ENCODE measurements at regions not wholly inside any gene's neighbourhood (a gene's known extent, or its start where the extent isn't known, plus 50 kb on each side); places are given as distances from the start of the nearest gene placed in this dataset.

DNA sequence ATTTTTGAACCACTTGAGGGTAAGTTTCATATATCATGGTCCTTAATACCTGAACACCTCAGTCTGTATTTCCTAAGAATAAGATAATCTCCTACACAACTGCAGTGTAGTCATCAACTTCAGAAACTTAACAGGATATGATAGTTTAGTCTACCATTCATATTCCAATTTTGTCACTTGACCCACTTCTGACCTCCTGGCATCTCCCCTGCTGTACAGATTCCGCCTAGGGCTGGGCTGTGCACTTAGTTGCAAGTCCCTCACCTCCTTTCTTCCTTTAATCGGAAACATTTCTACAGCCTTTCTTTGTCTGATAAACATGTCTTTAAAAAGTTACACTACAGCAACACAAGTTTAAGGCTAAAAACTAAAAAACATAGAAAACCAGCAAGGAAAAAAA is 218.4 kb upstream of the SLCO3A1 start:
- TF ChIP-seq EZH2 (IDR thresholded peaks at IDR 0.05; ENCODE audit: low read depth, unreplicated experiment) (no peak), STAT1 (IDR thresholded peaks at IDR 0.05; ENCODE audit: unreplicated experiment) (no peak), POLR2AphosphoS5 (IDR thresholded peaks at IDR 0.05; ENCODE audit: low read depth) (no peak)
- TF ChIP-seq, protein P1, sequence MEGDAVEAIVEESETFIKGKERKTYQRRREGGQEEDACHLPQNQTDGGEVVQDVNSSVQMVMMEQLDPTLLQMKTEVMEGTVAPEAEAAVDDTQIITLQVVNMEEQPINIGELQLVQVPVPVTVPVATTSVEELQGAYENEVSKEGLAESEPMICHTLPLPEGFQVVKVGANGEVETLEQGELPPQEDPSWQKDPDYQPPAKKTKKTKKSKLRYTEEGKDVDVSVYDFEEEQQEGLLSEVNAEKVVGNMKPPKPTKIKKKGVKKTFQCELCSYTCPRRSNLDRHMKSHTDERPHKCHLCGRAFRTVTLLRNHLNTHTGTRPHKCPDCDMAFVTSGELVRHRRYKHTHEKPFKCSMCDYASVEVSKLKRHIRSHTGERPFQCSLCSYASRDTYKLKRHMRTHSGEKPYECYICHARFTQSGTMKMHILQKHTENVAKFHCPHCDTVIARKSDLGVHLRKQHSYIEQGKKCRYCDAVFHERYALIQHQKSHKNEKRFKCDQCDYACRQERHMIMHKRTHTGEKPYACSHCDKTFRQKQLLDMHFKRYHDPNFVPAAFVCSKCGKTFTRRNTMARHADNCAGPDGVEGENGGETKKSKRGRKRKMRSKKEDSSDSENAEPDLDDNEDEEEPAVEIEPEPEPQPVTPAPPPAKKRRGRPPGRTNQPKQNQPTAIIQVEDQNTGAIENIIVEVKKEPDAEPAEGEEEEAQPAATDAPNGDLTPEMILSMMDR (conservative IDR thresholded peaks at IDR 0.05; ENCODE audit: low read depth in 2 of 2), result no peak
